Stimulated activated CD4-positive, alpha-beta T cell treated with anti-CD3 and anti-CD28 coated beads, Interleukin-4, amount 100 ng/mL, for 24 hours (primary cell): ENCODE measurements at regions not wholly inside any gene's neighbourhood (a gene's known extent, or its start where the extent isn't known, plus 50 kb on each side); places are given as distances from the start of the nearest gene placed in this dataset.

Source experiments
- DNase-seq: peaks from one replicate; pipeline ENCODE4 v3.0.0-alpha.2; 2020

GRCh38 chr5:65068410-65068809, 299.7 kb downstream of the CWC27 start:
- no peak for DNase-seq

GRCh38 chr5:65070026-65070425, 301.3 kb downstream of the CWC27 start:
- DNase-seq: no peak

GRCh38 chr5:65072850-65073249, 304.1 kb downstream of the CWC27 start:
- DNase-seq: no peak

GRCh38 chr5:65073250-65073661, 304.5 kb downstream of the CWC27 start:
- DNase-seq: no peak

- DNase-seq: no peak
These were observed 307.0 kb downstream of the CWC27 start for GRCh38 chr5:65075623-65076250.

- peak; percentile 52 for DNase-seq
These were observed 307.6 kb downstream of the CWC27 start for GRCh38 chr5:65076251-65076869.

GRCh38 chr5:65077653-65078052, 308.9 kb downstream of the CWC27 start:
- DNase-seq: no peak

GRCh38 chr5:65078331-65078730, 309.6 kb downstream of the CWC27 start:
- no peak for DNase-seq

GRCh38 chr5:65081071-65081470, 312.3 kb downstream of the CWC27 start:
- no peak for DNase-seq

- no peak for DNase-seq
These were observed 316.2 kb downstream of the CWC27 start for GRCh38 chr5:65084795-65085515.

- no peak for DNase-seq
These were observed 316.8 kb downstream of the CWC27 start for GRCh38 chr5:65085516-65085850.

GRCh38 chr5:65086234-65086890, 317.6 kb downstream of the CWC27 start:
- no peak for DNase-seq

- no peak for DNase-seq
These were observed 318.4 kb downstream of the CWC27 start for GRCh38 chr5:65087154-65087553.

GRCh38 chr5:65094279-65094678, 325.5 kb downstream of the CWC27 start:
- DNase-seq: no peak

GRCh38 chr5:65098393-65098792, 329.7 kb downstream of the CWC27 start:
- DNase-seq: no peak
